HCT116 (cell line): ENCODE measurements at regions not wholly inside any gene's neighbourhood (a gene's known extent, or its start where the extent isn't known, plus 50 kb on each side); places are given as distances from the start of the nearest gene placed in this dataset.

Experiments used
- ATAC-seq: fragments of 200-7000 bp; cut with Tn5 transposase; 2 replicates; pipeline ENCODE4 v1.9.1; 2020; ENCODE audit warnings: mild to moderate bottlenecking, moderate library complexity
- BruUV-seq: library from RNA; stranded (reverse); fragments of 400-500 nt; replicated peaks from 2 replicates; lab custom pipeline; 2021; lab: Mats Ljungman, UMichigan
- CTCF ChIA-PET: fragments of 300-600 bp; sonication (Branson Sonifier 250); formaldehyde crosslinking; loops from one replicate; lab custom pipeline; 2021; ENCODE audit warnings: antibody characterized with exemption; lab: Charles Lee
- POLR2A ChIA-PET: fragments of 300-600, 350-600 bp; sonication (Branson Sonifier 250); formaldehyde crosslinking; loops from one replicate; lab custom pipeline; 2021; ENCODE audit warnings: antibody characterized with exemption; lab: Charles Lee
- RAD21 ChIA-PET, 2 experiments: fragments of 300-600 bp; sonication (Branson Sonifier 250); formaldehyde crosslinking; loops; one replicate each; lab custom pipeline; 2023; ENCODE audit warnings: low total read pairs in 2 of 2; ENCODE audit not compliant: uncharacterized antibody in 2 of 2, unreplicated experiment in 2 of 2, low non-redundant PET in 1 of 2; lab: Charles Lee
- DNase-seq: peaks from one replicate; pipeline ENCODE4 v3.0.0-alpha.2; 2010; ENCODE audit warnings: low read depth, low spot score
- H2AFZ ChIP-seq: fragments of 200-600 bp; shearing (Covaris generic), sonication (generic); 2 replicates; pipeline ENCODE4 v1.6.1; 2017; ENCODE audit warnings: low read depth, mixed run types, mixed read lengths, antibody characterized with exemption, low read length; ENCODE audit not compliant: poor library complexity, severe bottlenecking
- H3K27ac ChIP-seq: 2 replicates; pipeline ENCODE4 v1.5.1; 2012; ENCODE audit warnings: low read depth, low read length
- H3K27me3 ChIP-seq: fragments of 200-600 bp; sonication (generic); 2 replicates; pipeline ENCODE4 v1.6.1; 2016; ENCODE audit warnings: mixed run types, low read length, mixed read lengths; ENCODE audit not compliant: insufficient read depth
- H3K36me3 ChIP-seq, 2 experiments: fragments of 200-500 bp in 1 of 2; fragments of 200-600 bp in 1 of 2; sonication (Bioruptor generic) in 1 of 2; sonication (generic) in 1 of 2; 2 replicates each; pipeline versions ENCODE4 v1.5.1 to v1.6.1; 2014 to 2016; ENCODE audit warnings: low read length in 2 of 2, inconsistent platforms in 1 of 2, mixed read lengths in 1 of 2, mixed run types in 1 of 2; ENCODE audit not compliant: insufficient read depth in 2 of 2, control insufficient read depth in 1 of 2
- H3K4me1 ChIP-seq, 2 experiments: fragments of 200-600 bp in 1 of 2; sonication (generic) in 1 of 2; 2 replicates each; pipeline versions ENCODE4 v1.5.1 to v1.6.1; 2012 to 2017; ENCODE audit warnings: low read length in 2 of 2, inconsistent platforms in 1 of 2, mild to moderate bottlenecking in 1 of 2, mixed read lengths in 1 of 2, mixed run types in 1 of 2, moderate library complexity in 1 of 2; ENCODE audit not compliant: insufficient read depth in 2 of 2, control insufficient read depth in 1 of 2
- H3K4me2 ChIP-seq: fragments of 200-600 bp; sonication (generic); 2 replicates; pipeline ENCODE4 v1.6.1; 2017; ENCODE audit warnings: mixed run types, low read length, mixed read lengths
- H3K4me3 ChIP-seq, 2 experiments: fragments of 200-600 bp in 1 of 2; sonication (generic) in 1 of 2; replicated peaks in 1 of 2; 2 replicates each; pipeline ENCODE4 v1.5.1; 2011 to 2016; ENCODE audit warnings: low read length in 2 of 2, control low read depth in 1 of 2, low read depth in 1 of 2, mild to moderate bottlenecking in 1 of 2, mixed read lengths in 1 of 2, mixed run types in 1 of 2
- H3K79me2 ChIP-seq: fragments of 200-600 bp; sonication (generic); 2 replicates; pipeline ENCODE4 v1.6.1; 2017; ENCODE audit warnings: mild to moderate bottlenecking, mixed run types, low read length, moderate library complexity, mixed read lengths; ENCODE audit not compliant: insufficient read depth
- H3K9ac ChIP-seq: fragments of 200-600 bp; sonication (generic); 2 replicates; pipeline ENCODE4 v1.6.1; 2016; ENCODE audit warnings: low read length, mixed read lengths
- H3K9me2 ChIP-seq: fragments of 200-600 bp; sonication (generic), shearing (Covaris generic); 2 replicates; pipeline ENCODE4 v1.6.1; 2017; ENCODE audit warnings: mixed run types, mild to moderate bottlenecking, moderate library complexity; ENCODE audit not compliant: insufficient read depth
- H3K9me3 ChIP-seq, 2 experiments: fragments of 200-500 bp in 1 of 2; fragments of 200-600 bp in 1 of 2; sonication (Bioruptor generic) in 1 of 2; sonication (generic) in 1 of 2; 2 replicates each; pipeline ENCODE4 v1.6.1; 2014 to 2017; ENCODE audit warnings: low read length in 2 of 2, mixed read lengths in 2 of 2, inconsistent platforms in 1 of 2, low read depth in 1 of 2, mild to moderate bottlenecking in 1 of 2, mixed run types in 1 of 2, moderate library complexity in 1 of 2; ENCODE audit not compliant: control insufficient read depth in 1 of 2, insufficient read depth in 1 of 2
- H4K20me1 ChIP-seq: fragments of 200-600 bp; sonication (generic), shearing (Covaris generic); 2 replicates; pipeline ENCODE4 v1.6.1; 2017; ENCODE audit warnings: mixed run types, mild to moderate bottlenecking, moderate library complexity; ENCODE audit not compliant: insufficient read depth
- EGR1 ChIP-seq: IDR thresholded peaks from 2 replicates; pipeline ENCODE4 v1.6.1; 2012; ENCODE audit warnings: low read depth
- FOSL1 ChIP-seq: IDR thresholded peaks from 2 replicates; pipeline ENCODE4 v1.6.1; 2012; ENCODE audit warnings: low read depth
- SRF ChIP-seq: IDR thresholded peaks from 2 replicates; pipeline ENCODE4 v1.6.1; 2012; ENCODE audit warnings: low read depth
- YY1 ChIP-seq: IDR thresholded peaks from 2 replicates; pipeline ENCODE4 v1.6.1; 2011; ENCODE audit warnings: low read length, low read depth, moderate library complexity, mild to moderate bottlenecking; ENCODE audit not compliant: insufficient replicate concordance; ENCODE audit errors: extremely low read depth
- ZFX ChIP-seq: fragments of 450-650 bp; IDR thresholded peaks from 2 replicates; pipeline ENCODE4 v1.6.1; 2017
- intact Hi-C: fragments of 100-400 bp; cut with micrococcal nuclease; formaldehyde crosslinking; loops from 2 replicates; pipeline ENCODE4 v1.10.0; 2022
- TF ChIP-seq, protein P1 (sequence below): IDR thresholded peaks from 2 replicates; pipeline ENCODE4 v1.6.1; 2011; ENCODE audit warnings: mild to moderate bottlenecking, low read length, moderate library complexity; ENCODE audit not compliant: insufficient replicate concordance; ENCODE audit errors: extremely low read depth

DNA sequence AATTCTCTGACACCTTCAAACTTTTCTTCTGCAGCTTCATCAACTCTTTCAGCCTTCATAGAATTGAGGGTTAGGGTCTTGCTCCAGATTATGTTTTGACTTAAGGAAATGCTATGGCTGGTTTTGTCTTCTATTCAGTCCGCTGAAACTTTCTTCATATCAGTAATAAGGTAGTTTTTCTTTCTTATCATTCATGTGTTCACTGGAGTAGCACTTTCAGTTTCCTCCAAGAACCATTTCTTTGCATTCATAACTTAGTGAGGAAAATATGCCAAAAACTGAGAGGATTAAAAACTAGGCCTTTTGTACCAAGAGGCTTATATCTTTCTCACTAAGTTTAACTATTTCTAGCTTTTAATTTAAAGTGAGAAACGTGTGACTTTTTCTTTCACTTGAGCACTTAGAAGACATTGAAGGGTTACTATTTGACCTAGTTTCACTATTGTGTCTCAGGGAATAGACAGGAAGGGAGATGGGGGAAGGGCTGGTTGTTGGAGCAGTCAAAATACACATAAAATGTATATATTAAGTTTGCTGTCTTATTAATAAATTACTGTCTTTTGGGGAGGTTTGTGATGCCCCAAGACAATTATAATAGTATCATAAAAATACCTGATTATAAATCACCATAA is 1110.1 kb downstream of the TBL1XR1 start:
- TF ChIP-seq YY1 = no peak
- TF ChIP-seq, all 23 proteins: peak for 0
- Histone ChIP-seq H3K4me2 (no peak overlapping the region), H3K36me3 (no peaks in the 10 kb centered on the region), H3K27me3 (no peaks in the 10 kb centered on the region), H2AFZ (no peak overlapping the region), H3K9ac (no peak overlapping the region), H3K9me3 (no peaks in the 10 kb centered on the region), H3K4me3 (no peak overlapping the region), H4K20me1 (no peaks in the 10 kb centered on the region), H3K27ac (no peak overlapping the region), H3K9me2 (no peaks in the 10 kb centered on the region), H3K79me2 (no peaks in the 10 kb centered on the region), H3K4me1 (no peaks in the 10 kb centered on the region)
- CTCF ChIA-PET = no interaction called here
- POLR2A ChIA-PET = no interaction called here
- no TSS peak for BruUV-seq
- ATAC-seq (no peak), DNase-seq (no peak)
- RAD21 ChIA-PET = no interaction called here
- intact Hi-C loops = no loop called here

DNA sequence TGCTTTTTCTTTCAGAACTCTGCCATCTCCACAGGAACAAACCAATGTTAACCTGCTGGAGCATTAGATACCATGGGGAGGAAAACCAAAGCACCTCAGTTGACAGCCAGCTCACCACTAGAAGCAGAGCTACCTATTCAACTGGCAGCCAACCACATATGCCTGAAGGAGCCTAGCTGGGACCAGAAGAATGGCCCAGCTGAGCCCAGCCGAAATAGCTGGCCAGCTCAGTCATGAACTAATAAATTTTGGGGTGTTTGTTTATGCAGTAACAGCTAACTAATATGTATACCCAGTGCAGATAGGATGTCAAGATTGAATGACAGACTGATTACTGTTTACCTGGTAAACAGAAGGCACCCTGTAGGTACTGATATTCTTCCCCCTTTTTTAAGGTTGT is 1117.5 kb downstream of the TBL1XR1 start:
- CTCF ChIA-PET = no interaction called here
- POLR2A ChIA-PET = no interaction called here
- Histone ChIP-seq H2AFZ (no peak overlapping the region), H3K27ac (no peak overlapping the region), H3K36me3 (no peaks in the 10 kb centered on the region), H3K9ac (no peak overlapping the region)
- no peak for TF ChIP-seq FOSL1
- no peak for TF ChIP-seq SRF
- TF ChIP-seq, protein P1, sequence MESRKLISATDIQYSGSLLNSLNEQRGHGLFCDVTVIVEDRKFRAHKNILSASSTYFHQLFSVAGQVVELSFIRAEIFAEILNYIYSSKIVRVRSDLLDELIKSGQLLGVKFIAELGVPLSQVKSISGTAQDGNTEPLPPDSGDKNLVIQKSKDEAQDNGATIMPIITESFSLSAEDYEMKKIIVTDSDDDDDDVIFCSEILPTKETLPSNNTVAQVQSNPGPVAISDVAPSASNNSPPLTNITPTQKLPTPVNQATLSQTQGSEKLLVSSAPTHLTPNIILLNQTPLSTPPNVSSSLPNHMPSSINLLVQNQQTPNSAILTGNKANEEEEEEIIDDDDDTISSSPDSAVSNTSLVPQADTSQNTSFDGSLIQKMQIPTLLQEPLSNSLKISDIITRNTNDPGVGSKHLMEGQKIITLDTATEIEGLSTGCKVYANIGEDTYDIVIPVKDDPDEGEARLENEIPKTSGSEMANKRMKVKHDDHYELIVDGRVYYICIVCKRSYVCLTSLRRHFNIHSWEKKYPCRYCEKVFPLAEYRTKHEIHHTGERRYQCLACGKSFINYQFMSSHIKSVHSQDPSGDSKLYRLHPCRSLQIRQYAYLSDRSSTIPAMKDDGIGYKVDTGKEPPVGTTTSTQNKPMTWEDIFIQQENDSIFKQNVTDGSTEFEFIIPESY = no peak
- no peak for TF ChIP-seq EGR1
- TF ChIP-seq ZFX = no peak
- TF ChIP-seq, all 23 proteins: peak for 0
- Histone ChIP-seq H3K4me2 (no peak overlapping the region), H3K9me3 (no peaks in the 10 kb centered on the region), H3K79me2 (no peaks in the 10 kb centered on the region), H4K20me1 (no peaks in the 10 kb centered on the region), H3K4me1 (no peaks in the 10 kb centered on the region), H3K9me2 (no peaks in the 10 kb centered on the region), H3K27me3 (no peaks in the 10 kb centered on the region), H3K4me3 (no peak overlapping the region)
- no peak for DNase-seq
- intact Hi-C loops = no loop called here
- BruUV-seq = no TSS peak
- RAD21 ChIA-PET = no interaction called here
- ATAC-seq = no peak
